Iris pigment epithelial cell (primary cell): ENCODE measurements at regions not wholly inside any gene's neighbourhood (a gene's known extent, or its start where the extent isn't known, plus 50 kb on each side); places are given as distances from the start of the nearest gene placed in this dataset.
"Not testable (repeated sequence)": the region's sequence is repeated elsewhere in the genome, so short reads cannot be mapped to it uniquely, and the experiment has no call there.

Experiments
- DNase-seq: peaks from one replicate; pipeline ENCODE4 v3.0.0-alpha.2; 2011; ENCODE audit warnings: low read depth

GRCh38 chr16:49940464-49941224, 84.4 kb upstream of the CNEP1R1 start:
- no peak for DNase-seq

GRCh38 chr16:49944221-49944620, 80.8 kb upstream of the CNEP1R1 start:
- DNase-seq = no peak

GRCh38 chr16:49947907-49948678, 76.9 kb upstream of the CNEP1R1 start:
- no peak for DNase-seq

- no peak for DNase-seq
Measured at GRCh38 chr16:49951574-49952195, 73.3 kb upstream of the CNEP1R1 start.

- peak; percentile 77 for DNase-seq
Measured at GRCh38 chr16:49952386-49952785, 72.6 kb upstream of the CNEP1R1 start.

GRCh38 chr16:49953090-49953489, 71.9 kb upstream of the CNEP1R1 start:
- DNase-seq = no peak

- DNase-seq = no peak
Measured at GRCh38 chr16:49955858-49956257, 69.2 kb upstream of the CNEP1R1 start.

GRCh38 chr16:49956915-49957314, 68.1 kb upstream of the CNEP1R1 start:
- DNase-seq = no peak

- DNase-seq = no peak
Measured at GRCh38 chr16:49958448-49958847, 66.6 kb upstream of the CNEP1R1 start.

GRCh38 chr16:49959552-49960277, 65.3 kb upstream of the CNEP1R1 start:
- no peak for DNase-seq

GRCh38 chr16:49961089-49961488, 63.9 kb upstream of the CNEP1R1 start:
- peak; percentile 56 for DNase-seq

- DNase-seq = not testable (repeated sequence)
Measured at GRCh38 chr16:49962566-49962965, 62.5 kb upstream of the CNEP1R1 start.

GRCh38 chr16:49964316-49964715, 60.7 kb upstream of the CNEP1R1 start:
- no peak for DNase-seq

- DNase-seq = no peak
Measured at GRCh38 chr16:49964973-49965372, 60.1 kb upstream of the CNEP1R1 start.

- DNase-seq = no peak
Measured at GRCh38 chr16:49967012-49967559, 57.9 kb upstream of the CNEP1R1 start.

- DNase-seq = no peak
Measured at GRCh38 chr16:49969091-49970030, 55.7 kb upstream of the CNEP1R1 start.

- no peak for DNase-seq
Measured at GRCh38 chr16:49970797-49971431, 54.1 kb upstream of the CNEP1R1 start.

- no peak for DNase-seq
Measured at GRCh38 chr16:49972280-49972679, 52.7 kb upstream of the CNEP1R1 start.

- no peak for DNase-seq
Measured at GRCh38 chr16:49972961-49973360, 52.1 kb upstream of the CNEP1R1 start.
